Spleen (tissue), 7 donors: ENCODE measurements at regions not wholly inside any gene's neighbourhood (a gene's known extent, or its start where the extent isn't known, plus 50 kb on each side); places are given as distances from the start of the nearest gene placed in this dataset.

ENCODE experiments used
- POLR2AphosphoS5 ChIP-seq, 3 donors: sonication (generic); formaldehyde crosslinking; IDR thresholded peaks; one replicate each; pipeline ENCODE4 v1.5.1; 2017; ENCODE audit warnings: antibody characterized with exemption in 3 of 3
- TF ChIP-seq, protein P1 (sequence below), 11 experiments: fragments of 200-600 bp in 7 of 11; fragments of 450-650 bp in 4 of 11; sonication (generic) in 4 of 11; IDR thresholded peaks in 8 of 11; conservative IDR thresholded peaks in 3 of 11; 1 replicate in 7 of 11; 2 replicates in 4 of 11; pipeline versions ENCODE4 v1.4.0 to v1.8.0; 2016 to 2021; ENCODE audit warnings: antibody characterized with exemption in 11 of 11, inconsistent platforms in 4 of 11, mild to moderate bottlenecking in 1 of 11
- donor health status: DM: no; HTN: no; CAD: no; lungs with moderate emphysema.
- donor health status: DM: no; HTN: no; CAD: no.
- donor health status: DM: no; HTN: no; CAD: no.

DNA sequence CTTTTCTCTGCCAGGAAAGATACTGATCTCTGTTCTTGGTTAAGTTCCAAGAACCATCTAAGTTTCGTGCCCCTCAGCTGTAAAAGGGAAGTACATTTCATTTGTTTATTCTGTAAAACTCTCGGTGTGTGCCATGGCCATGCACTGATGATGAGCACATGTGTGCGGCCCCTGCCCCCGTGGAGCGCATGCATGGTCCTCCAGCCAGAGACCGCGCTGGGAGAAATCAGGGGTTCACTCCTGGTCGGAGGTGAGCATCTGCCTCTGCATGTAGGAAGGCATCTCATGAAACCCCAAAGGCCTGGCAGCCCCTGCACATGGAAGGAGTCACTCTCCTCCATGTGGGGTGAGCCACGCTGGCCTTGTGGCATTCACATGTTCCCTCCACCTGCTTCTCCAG lies 102.5 kb upstream of the RTL1 start:
- no peak for TF ChIP-seq POLR2AphosphoS5 (IDR thresholded peaks at IDR 0.05)
- TF ChIP-seq, protein P1, sequence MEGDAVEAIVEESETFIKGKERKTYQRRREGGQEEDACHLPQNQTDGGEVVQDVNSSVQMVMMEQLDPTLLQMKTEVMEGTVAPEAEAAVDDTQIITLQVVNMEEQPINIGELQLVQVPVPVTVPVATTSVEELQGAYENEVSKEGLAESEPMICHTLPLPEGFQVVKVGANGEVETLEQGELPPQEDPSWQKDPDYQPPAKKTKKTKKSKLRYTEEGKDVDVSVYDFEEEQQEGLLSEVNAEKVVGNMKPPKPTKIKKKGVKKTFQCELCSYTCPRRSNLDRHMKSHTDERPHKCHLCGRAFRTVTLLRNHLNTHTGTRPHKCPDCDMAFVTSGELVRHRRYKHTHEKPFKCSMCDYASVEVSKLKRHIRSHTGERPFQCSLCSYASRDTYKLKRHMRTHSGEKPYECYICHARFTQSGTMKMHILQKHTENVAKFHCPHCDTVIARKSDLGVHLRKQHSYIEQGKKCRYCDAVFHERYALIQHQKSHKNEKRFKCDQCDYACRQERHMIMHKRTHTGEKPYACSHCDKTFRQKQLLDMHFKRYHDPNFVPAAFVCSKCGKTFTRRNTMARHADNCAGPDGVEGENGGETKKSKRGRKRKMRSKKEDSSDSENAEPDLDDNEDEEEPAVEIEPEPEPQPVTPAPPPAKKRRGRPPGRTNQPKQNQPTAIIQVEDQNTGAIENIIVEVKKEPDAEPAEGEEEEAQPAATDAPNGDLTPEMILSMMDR (IDR thresholded peaks at IDR 0.05 in 8 of 11, conservative IDR thresholded peaks at IDR 0.05 in 3 of 11), result no peak
